GM12872 (cell line): ENCODE measurements at regions not wholly inside any gene's neighbourhood (a gene's known extent, or its start where the extent isn't known, plus 50 kb on each side); places are given as distances from the start of the nearest gene placed in this dataset.

Source experiments
- CTCF ChIP-seq: IDR thresholded peaks from 3 replicates; pipeline ENCODE4 v1.5.1; 2011; ENCODE audit warnings: low read depth, mild to moderate bottlenecking, low read length, moderate library complexity; ENCODE audit not compliant: insufficient read depth

DNA sequence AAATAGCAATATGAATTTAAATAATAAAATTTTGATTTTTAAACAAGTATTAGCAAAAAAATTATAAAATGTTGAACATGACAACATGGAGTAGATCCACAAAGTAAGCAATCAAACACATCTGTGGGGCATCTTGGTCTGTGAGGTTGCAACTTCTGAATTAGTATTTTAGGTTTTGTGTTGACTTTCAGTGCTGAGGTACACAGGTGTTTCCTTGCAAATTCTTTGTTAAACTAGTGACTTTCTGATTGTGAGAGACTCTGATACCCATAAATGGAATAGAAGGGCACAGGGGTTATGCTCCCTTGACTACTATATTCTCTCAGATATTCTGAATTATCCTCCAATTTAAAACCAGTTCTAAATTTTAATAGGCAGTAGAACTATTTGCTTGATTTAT, 841.7 kb downstream of the CDH8 start:
- no peak for TF ChIP-seq CTCF

DNA sequence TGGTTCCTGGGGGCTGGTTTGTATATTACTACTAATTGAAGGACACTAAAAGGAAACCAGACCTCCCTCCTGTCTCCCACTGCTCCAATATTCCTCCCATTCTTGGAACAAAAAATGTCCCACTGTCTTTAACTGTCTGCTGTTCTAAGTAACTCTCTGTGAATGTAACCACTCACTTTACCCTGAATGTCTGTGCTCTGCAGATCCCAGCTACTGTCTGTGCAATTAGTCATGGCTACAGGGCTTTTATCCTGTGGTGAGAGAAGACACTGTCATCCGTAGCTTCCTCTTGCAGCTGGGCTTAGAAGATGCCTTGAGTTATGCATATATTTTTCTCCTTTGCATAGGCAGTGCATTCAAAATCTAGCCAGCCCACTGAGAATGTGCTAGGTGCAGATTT, 853.8 kb downstream of the CDH8 start:
- no peak for TF ChIP-seq CTCF

- no peak for TF ChIP-seq CTCF
Measured at GRCh38 chr16:61181982-61182381, 854.3 kb downstream of the CDH8 start.

DNA sequence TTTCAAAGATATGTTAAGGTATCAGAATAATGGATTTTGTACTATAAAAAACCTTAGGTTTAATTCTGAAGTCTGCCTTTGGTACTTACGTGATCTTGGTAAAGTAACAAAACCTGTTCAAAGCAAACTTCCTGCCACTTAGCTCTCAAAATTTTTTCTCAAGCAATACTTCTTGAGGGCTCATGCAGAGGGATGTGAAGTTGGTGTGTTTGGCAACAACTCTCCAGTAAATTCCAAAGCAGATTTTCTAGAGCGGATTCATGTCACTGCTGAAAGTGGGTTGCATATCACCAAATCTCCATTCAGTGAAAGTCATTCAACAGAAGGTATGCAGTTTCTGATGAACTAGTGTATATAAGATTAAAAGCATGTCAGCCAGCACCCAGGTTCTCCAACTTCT, 856.7 kb downstream of the CDH8 start:
- TF ChIP-seq CTCF: no peak

DNA sequence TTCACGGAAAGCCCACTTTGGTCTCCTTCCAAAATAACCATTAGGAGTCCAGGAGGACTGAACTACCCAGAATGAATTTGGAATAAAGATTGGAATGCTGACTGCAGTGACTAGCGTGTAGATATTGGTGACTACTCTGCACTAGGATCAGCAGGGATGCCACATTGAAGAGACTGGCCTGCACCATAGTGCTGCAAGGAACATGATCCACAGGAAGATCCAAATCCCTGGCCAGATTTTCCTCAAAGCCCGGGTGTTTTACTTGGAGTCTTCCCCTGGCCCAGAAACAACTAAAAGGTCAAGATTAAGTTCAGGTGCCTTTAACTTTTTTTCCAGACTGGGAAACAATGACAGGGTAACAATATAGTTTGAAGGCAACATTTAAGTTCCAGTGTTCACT, 870.4 kb downstream of the CDH8 start:
- no peak for TF ChIP-seq CTCF

DNA sequence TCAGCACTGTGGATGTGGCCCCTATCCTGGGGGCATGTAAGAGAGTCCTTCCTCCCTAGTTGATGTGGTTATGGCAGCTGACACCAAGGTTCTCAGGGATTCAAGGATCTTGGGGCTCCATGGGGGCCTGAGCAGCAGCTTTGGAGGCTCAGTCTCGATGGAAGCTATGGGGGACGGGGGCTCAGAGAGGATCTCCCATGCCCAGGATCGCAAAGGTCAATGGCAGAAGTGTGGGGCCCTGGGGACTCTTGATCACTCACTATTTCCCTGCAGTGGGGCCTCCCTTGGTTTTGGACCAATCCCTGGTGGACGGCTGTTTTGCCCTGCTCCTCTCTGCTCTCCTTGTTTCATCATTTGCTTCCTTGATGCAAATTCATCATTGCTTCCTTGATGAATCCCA, 885.9 kb downstream of the CDH8 start:
- TF ChIP-seq CTCF: no peak

DNA sequence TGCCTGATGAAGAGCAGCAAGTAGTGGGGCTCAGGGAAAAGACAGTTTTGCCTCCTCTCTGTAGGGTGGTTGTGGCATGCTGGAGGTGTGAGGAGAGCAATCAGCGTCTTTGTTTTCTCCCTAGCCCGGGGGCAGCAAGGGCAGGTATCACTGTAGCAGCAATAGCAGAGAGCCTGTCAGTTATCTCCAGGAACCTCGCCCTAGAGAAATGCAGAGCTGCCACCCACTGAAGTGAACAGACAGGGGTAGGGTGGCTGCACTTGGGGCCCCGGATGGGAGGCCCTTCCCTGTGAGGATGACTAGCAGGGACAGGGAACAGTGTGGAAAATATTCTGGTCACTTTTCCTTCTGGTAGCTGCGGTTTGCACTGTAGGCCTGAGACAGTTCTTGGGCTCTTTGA, 886.5 kb downstream of the CDH8 start:
- TF ChIP-seq CTCF: no peak

- 0 out of 3 replicates have a peak, but pooled peaks have one; percentile 11 for TF ChIP-seq CTCF
Measured at GRCh38 chr16:61148930-61149329, 887.3 kb downstream of the CDH8 start.
